ENCODE measurements at regions not wholly inside any gene's neighbourhood (a gene's known extent, or its start where the extent isn't known, plus 50 kb on each side); places are given as distances from the start of the nearest gene placed in this dataset.
A peak's percentile ranks its signal among the peaks of the same experiment; 100 is the strongest.

GRCh38 chr10:2703953-2704352 is 363.4 kb upstream of the PFKP start:
- DNase-seq, result no peak

GRCh38 chr10:2701802-2702201 is 365.5 kb upstream of the PFKP start:
- no peak for DNase-seq

- DNase-seq, result no peak
Measured at GRCh38 chr10:2700626-2701305, 366.6 kb upstream of the PFKP start.

- DNase-seq, result no peak
Measured at GRCh38 chr10:2688958-2689357, 378.4 kb upstream of the PFKP start.

- no peak for DNase-seq
Measured at GRCh38 chr10:2686691-2687090, 380.7 kb upstream of the PFKP start.

- DNase-seq, result peak; percentile 50
Measured at GRCh38 chr10:2682491-2682890, 384.9 kb upstream of the PFKP start.

GRCh38 chr10:2681891-2682290 is 385.5 kb upstream of the PFKP start:
- no peak for DNase-seq

GRCh38 chr10:2680821-2681220 is 386.5 kb upstream of the PFKP start:
- DNase-seq, result peak; percentile 24

GRCh38 chr10:2679646-2680045 is 387.7 kb upstream of the PFKP start:
- no peak for DNase-seq

- no peak for DNase-seq
Measured at GRCh38 chr10:2676455-2676854, 390.9 kb upstream of the PFKP start.

GRCh38 chr10:2674451-2674850 is 392.9 kb upstream of the PFKP start:
- no peak for DNase-seq

- no peak for DNase-seq
Measured at GRCh38 chr10:2670864-2671263, 396.5 kb upstream of the PFKP start.

GRCh38 chr10:2665772-2666171 is 401.6 kb upstream of the PFKP start:
- no peak for DNase-seq

GRCh38 chr10:2660276-2660675 is 407.1 kb upstream of the PFKP start:
- DNase-seq, result no peak

- DNase-seq, result no peak
Measured at GRCh38 chr10:2659660-2660209, 407.6 kb upstream of the PFKP start.

GRCh38 chr10:2658780-2659179 is 408.6 kb upstream of the PFKP start:
- DNase-seq, result no peak

- DNase-seq, result no peak
Measured at GRCh38 chr10:2650328-2650727, 417.0 kb upstream of the PFKP start.

- no peak for DNase-seq
Measured at GRCh38 chr10:2641028-2641427, 426.3 kb upstream of the PFKP start.

- DNase-seq, result no peak
Measured at GRCh38 chr10:2633630-2634029, 433.7 kb upstream of the PFKP start.

GRCh38 chr10:2631557-2632205 is 435.7 kb upstream of the PFKP start:
- DNase-seq, result no peak

- DNase-seq, result no peak
Measured at GRCh38 chr10:2628705-2629104, 438.6 kb upstream of the PFKP start.

- no peak for DNase-seq
Measured at GRCh38 chr10:2627969-2628368, 439.4 kb upstream of the PFKP start.

GRCh38 chr10:2625094-2625493 is 442.3 kb upstream of the PFKP start:
- DNase-seq, result no peak

GRCh38 chr10:2623675-2624274 is 443.6 kb upstream of the PFKP start:
- DNase-seq, result no peak

Data from hindlimb muscle (tissue), 1 donor.